B cell (primary cell): ENCODE measurements at regions not wholly inside any gene's neighbourhood (a gene's known extent, or its start where the extent isn't known, plus 50 kb on each side); places are given as distances from the start of the nearest gene placed in this dataset.

Experiments used
- ATAC-seq: fragments of 200-7000 bp; cut with Tn5 transposase; one replicate; pipeline ENCODE4 v1.10.0; 2021; ENCODE audit warnings: low read depth, mild to moderate bottlenecking, moderate number of reproducible peaks, moderate library complexity
- CTCF ChIA-PET: fragments of 350-600 bp; sonication (Branson Sonifier 250); formaldehyde crosslinking; loops from one replicate; lab custom pipeline; 2021; ENCODE audit warnings: antibody characterized with exemption, inconsistent platforms; lab: Charles Lee
- POLR2A ChIA-PET: fragments of 350-600 bp; sonication (Branson Sonifier 250); formaldehyde crosslinking; loops from one replicate; lab custom pipeline; 2021; ENCODE audit warnings: antibody characterized with exemption; lab: Charles Lee
- DNase-seq: peaks from one replicate; pipeline ENCODE4 v3.0.0; 2013
- H2AFZ ChIP-seq: 2 replicates; pipeline ENCODE4 v1.6.1; 2012; ENCODE audit warnings: mild to moderate bottlenecking, low read depth, low read length; ENCODE audit not compliant: insufficient read depth, poor library complexity, severe bottlenecking
- H3K27ac ChIP-seq, 2 donors: 1 replicate in 1 of 2; 2 replicates in 1 of 2; pipeline ENCODE4 v1.5.1; 2012 to 2013; ENCODE audit warnings: low read length in 2 of 2, mild to moderate bottlenecking in 2 of 2, moderate library complexity in 1 of 2
- H3K27me3 ChIP-seq, 4 experiments: fragments of 200-600 bp in 1 of 4; sonication (generic) in 1 of 4; replicated peaks in 1 of 4; 1 replicate in 2 of 4; 2 replicates in 2 of 4; pipeline versions ENCODE4 v1.6.1 to v1.7.0; 2013 to 2016; ENCODE audit warnings: low read length in 3 of 4, mild to moderate bottlenecking in 2 of 4, mixed read lengths in 1 of 4, moderate library complexity in 1 of 4; ENCODE audit not compliant: insufficient read depth in 4 of 4, control insufficient read depth in 3 of 4; ENCODE audit errors: control extremely low read depth in 1 of 4
- H3K36me3 ChIP-seq, 2 experiments: replicated peaks in 1 of 2; 1 replicate in 1 of 2; 2 replicates in 1 of 2; pipeline versions ENCODE4 v1.6.1 to v1.7.1; 2013; ENCODE audit warnings: low read length in 1 of 2; ENCODE audit not compliant: insufficient read depth in 2 of 2, control insufficient read depth in 1 of 2; ENCODE audit errors: control extremely low read depth in 1 of 2, extremely low read depth in 1 of 2
- H3K4me1 ChIP-seq, 2 donors: fragments of 200-600 bp in 1 of 2; sonication (generic) in 1 of 2; 1 replicate in 1 of 2; 2 replicates in 1 of 2; pipeline versions ENCODE4 v1.5.1 to v1.6.1; 2013 to 2017; ENCODE audit warnings: low read length in 2 of 2; ENCODE audit not compliant: control insufficient read depth in 2 of 2, insufficient read depth in 2 of 2
- H3K4me2 ChIP-seq: replicated peaks from 2 replicates; pipeline ENCODE3; 2012; ENCODE audit warnings: mild to moderate bottlenecking, low read depth, low read length; ENCODE audit not compliant: poor library complexity, severe bottlenecking
- H3K4me3 ChIP-seq, 5 experiments: fragments of 200-600 bp in 1 of 5; sonication (generic) in 1 of 5; 1 replicate in 3 of 5; 2 replicates in 2 of 5; pipeline versions ENCODE4 v1.5.1 to v1.7.0; 2011 to 2016; ENCODE audit warnings: low read length in 4 of 5, mild to moderate bottlenecking in 4 of 5, low read depth in 2 of 5, control low read depth in 1 of 5, moderate library complexity in 1 of 5; ENCODE audit not compliant: insufficient read depth in 1 of 5; ENCODE audit errors: control extremely low read depth in 1 of 5, extremely low read depth in 1 of 5
- H3K79me2 ChIP-seq: fragments of 200-600 bp; sonication (generic); one replicate; pipeline ENCODE4 v1.6.0; 2016; ENCODE audit warnings: low read length; ENCODE audit not compliant: control insufficient read depth, insufficient read depth
- H3K9ac ChIP-seq: fragments of 200-600 bp; sonication (generic); 2 replicates; pipeline ENCODE4 v1.6.1; 2017; ENCODE audit warnings: mild to moderate bottlenecking, low read length, moderate library complexity
- H3K9me3 ChIP-seq, 3 donors: one replicate each; pipeline versions ENCODE4 v1.6.1 to v1.7.1; 2013; ENCODE audit warnings: low read length in 2 of 3; ENCODE audit not compliant: control insufficient read depth in 2 of 3, insufficient read depth in 1 of 3; ENCODE audit errors: control extremely low read depth in 1 of 3
- H4K20me1 ChIP-seq: 2 replicates; pipeline ENCODE4 v1.6.0; 2012; ENCODE audit warnings: mild to moderate bottlenecking, low read length; ENCODE audit not compliant: insufficient read depth, control insufficient read depth, poor library complexity, severe bottlenecking
- H3K27ac Mint-ChIP-seq: one replicate; pipeline ENCODE4 v1.8.0; 2021; ENCODE audit warnings: mixed read lengths
- H3K27me3 Mint-ChIP-seq: one replicate; pipeline ENCODE4 v1.8.0; 2021; ENCODE audit warnings: mixed read lengths
- H3K4me1 Mint-ChIP-seq: one replicate; pipeline ENCODE4 v1.8.0; 2021; ENCODE audit warnings: mixed read lengths
- H3K4me3 Mint-ChIP-seq: one replicate; pipeline ENCODE4 v1.8.0; 2021; ENCODE audit warnings: mixed read lengths
- H3K9me3 Mint-ChIP-seq: one replicate; pipeline ENCODE4 v1.8.0; 2022; ENCODE audit warnings: mixed read lengths; ENCODE audit not compliant: insufficient read depth
- EZH2 ChIP-seq: IDR thresholded peaks from 2 replicates; pipeline ENCODE4 v1.6.1; 2012; ENCODE audit warnings: borderline replicate concordance, low read depth, mild to moderate bottlenecking, moderate library complexity, low read length; ENCODE audit not compliant: insufficient read depth, poor library complexity, severe bottlenecking
- WGBS: methylation state at CpG from one replicate; pipeline ENCODE4 v1.1.5; 2013; ENCODE audit warnings: missing lambda C conversion rate; ENCODE audit not compliant: insufficient coverage; 5-methylcytosine and 5-hydroxymethylcytosine counted together
- intact Hi-C: fragments of 100-400 bp; cut with micrococcal nuclease; formaldehyde crosslinking; loops from one replicate; pipeline ENCODE4 v1.10.0; 2022
- TF ChIP-seq, protein P1 (sequence below): fragments of 200-600 bp; IDR thresholded peaks from one replicate; pipeline ENCODE4 v1.8.0; 2022; ENCODE audit warnings: antibody characterized with exemption, mild to moderate bottlenecking

DNA sequence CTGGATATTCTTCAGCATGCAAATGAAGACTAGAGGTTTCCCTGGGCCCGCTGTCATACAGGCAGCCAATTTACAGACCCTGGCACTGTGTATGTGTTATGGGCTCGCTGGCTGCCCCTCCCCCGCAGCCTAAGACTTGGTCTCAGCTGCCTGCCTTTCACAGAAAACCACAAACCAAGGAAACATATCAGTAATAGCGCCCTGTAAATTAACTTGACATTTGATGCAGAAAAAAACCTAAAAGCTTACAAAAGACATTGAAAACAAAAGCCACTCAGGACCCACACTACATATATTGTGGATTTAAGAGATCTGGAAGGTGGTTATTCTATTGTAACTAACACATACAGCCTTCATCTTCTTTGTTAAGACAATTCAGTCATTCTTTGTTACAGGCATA lies 287.0 kb upstream of the TMEM161B start:
- DNase-seq, result no peak
- POLR2A ChIA-PET, result no interaction called here
- Histone ChIP-seq H4K20me1 (no peaks in the 10 kb centered on the region), H3K79me2 (no peaks in the 10 kb centered on the region), H3K9me3 (no peaks in the 10 kb centered on the region), H3K4me1 (no peaks in the 10 kb centered on the region), H3K27me3 (peaks cover 0 to 7% (median 0%) of the 10 kb centered on the region in 4 experiments), H3K4me3 (no peak overlapping the region), H3K27ac (no peak overlapping the region), H3K9ac (no peak overlapping the region), H3K36me3 (no peaks in the 10 kb centered on the region), H3K4me2 (no peak overlapping the region), H2AFZ (no peak overlapping the region)
- no peak for TF ChIP-seq EZH2
- TF ChIP-seq, protein P1, sequence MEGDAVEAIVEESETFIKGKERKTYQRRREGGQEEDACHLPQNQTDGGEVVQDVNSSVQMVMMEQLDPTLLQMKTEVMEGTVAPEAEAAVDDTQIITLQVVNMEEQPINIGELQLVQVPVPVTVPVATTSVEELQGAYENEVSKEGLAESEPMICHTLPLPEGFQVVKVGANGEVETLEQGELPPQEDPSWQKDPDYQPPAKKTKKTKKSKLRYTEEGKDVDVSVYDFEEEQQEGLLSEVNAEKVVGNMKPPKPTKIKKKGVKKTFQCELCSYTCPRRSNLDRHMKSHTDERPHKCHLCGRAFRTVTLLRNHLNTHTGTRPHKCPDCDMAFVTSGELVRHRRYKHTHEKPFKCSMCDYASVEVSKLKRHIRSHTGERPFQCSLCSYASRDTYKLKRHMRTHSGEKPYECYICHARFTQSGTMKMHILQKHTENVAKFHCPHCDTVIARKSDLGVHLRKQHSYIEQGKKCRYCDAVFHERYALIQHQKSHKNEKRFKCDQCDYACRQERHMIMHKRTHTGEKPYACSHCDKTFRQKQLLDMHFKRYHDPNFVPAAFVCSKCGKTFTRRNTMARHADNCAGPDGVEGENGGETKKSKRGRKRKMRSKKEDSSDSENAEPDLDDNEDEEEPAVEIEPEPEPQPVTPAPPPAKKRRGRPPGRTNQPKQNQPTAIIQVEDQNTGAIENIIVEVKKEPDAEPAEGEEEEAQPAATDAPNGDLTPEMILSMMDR, result no peak
- Mint-ChIP-seq H3K4me3 (no peak overlapping the region), H3K4me1 (no peaks in the 10 kb centered on the region), H3K27ac (no peak overlapping the region), H3K9me3 (no peaks in the 10 kb centered on the region), H3K27me3 (peaks cover 18% of the 10 kb centered on the region)
- CTCF ChIA-PET, result no interaction called here
- WGBS, result 6% methylated on average over 2 of the region's 4 CpGs
- intact Hi-C loops, result no loop called here
- no peak for ATAC-seq

DNA sequence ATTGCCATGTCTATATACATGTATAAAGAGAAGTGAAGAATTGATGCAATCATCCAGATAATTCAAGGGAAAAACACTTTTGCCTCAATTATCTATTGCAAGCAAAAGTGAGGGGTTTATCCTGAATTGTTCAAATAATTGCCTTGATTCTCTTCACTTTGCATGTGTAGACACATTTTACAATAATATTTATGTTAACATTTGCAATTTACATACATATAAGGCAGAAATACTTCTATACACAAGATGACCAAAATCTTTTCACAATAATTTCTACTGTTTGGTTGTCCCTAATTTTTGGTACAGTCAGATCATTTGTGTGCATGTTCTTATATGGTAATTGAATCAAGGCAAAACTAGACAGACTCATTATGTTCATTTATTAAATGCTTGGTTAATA lies 285.3 kb upstream of the TMEM161B start:
- Histone ChIP-seq H3K27me3 (peaks cover 0 to 7% (median 0%) of the 10 kb centered on the region in 4 experiments), H3K9me3 (no peaks in the 10 kb centered on the region), H3K79me2 (no peaks in the 10 kb centered on the region), H3K36me3 (no peaks in the 10 kb centered on the region), H3K4me1 (no peaks in the 10 kb centered on the region), H3K27ac (no peak overlapping the region), H2AFZ (no peak overlapping the region), H4K20me1 (no peaks in the 10 kb centered on the region), H3K9ac (no peak overlapping the region), H3K4me2 (no peak overlapping the region), H3K4me3 (no peak overlapping the region)
- ChIA-PET POLR2A (no interaction called here), CTCF (no interaction called here)
- ATAC-seq (no peak), DNase-seq (no peak)
- Mint-ChIP-seq H3K4me1 (no peaks in the 10 kb centered on the region), H3K9me3 (no peaks in the 10 kb centered on the region), H3K4me3 (no peak overlapping the region), H3K27me3 (peaks cover 18% of the 10 kb centered on the region), H3K27ac (no peak overlapping the region)
- no peak for TF ChIP-seq EZH2
- TF ChIP-seq, protein P1, result no peak
- intact Hi-C loops, result no loop called here
